NCI-H1930 (cell line): ENCODE measurements at regions not wholly inside any gene's neighbourhood (a gene's known extent, or its start where the extent isn't known, plus 50 kb on each side); places are given as distances from the start of the nearest gene placed in this dataset.
A peak's percentile ranks its signal among the peaks of the same experiment; 100 is the strongest.

Experiments
- DNase-seq, 2 experiments: peaks; one replicate each; lab custom pipeline; 2025; lab: John Stamatoyannopoulos, UW

DNA sequence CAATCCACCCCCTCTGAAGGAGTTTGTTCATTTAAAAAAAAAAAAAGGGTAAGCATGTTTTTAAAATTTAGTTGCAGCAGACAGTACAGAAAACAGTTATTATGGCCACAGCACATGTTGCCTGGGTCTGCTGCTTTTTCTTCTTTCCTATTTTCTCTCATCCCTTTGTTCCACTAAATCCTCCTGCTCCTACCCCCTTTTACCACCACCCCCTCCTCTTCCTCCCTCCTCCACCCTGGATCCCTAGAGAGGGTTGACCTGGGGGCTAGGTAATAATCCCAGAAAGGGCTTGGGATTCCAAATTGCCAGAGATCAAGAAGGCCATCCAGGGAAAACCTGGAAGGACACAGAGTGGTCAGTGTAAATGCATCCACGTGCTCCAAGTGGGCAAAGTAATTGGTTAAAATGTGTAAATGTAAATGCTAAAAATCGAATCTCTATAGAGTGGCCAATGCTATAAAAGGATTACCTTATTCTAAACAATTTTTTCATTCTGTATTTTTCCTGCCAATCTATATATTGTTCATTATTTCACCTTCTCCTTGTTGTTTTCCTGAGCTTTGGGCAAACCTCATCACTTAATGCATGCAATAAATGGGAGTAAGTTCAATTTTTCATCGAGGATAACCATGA, 89.0 kb upstream of the PIK3CG start:
- no peak for DNase-seq

DNA sequence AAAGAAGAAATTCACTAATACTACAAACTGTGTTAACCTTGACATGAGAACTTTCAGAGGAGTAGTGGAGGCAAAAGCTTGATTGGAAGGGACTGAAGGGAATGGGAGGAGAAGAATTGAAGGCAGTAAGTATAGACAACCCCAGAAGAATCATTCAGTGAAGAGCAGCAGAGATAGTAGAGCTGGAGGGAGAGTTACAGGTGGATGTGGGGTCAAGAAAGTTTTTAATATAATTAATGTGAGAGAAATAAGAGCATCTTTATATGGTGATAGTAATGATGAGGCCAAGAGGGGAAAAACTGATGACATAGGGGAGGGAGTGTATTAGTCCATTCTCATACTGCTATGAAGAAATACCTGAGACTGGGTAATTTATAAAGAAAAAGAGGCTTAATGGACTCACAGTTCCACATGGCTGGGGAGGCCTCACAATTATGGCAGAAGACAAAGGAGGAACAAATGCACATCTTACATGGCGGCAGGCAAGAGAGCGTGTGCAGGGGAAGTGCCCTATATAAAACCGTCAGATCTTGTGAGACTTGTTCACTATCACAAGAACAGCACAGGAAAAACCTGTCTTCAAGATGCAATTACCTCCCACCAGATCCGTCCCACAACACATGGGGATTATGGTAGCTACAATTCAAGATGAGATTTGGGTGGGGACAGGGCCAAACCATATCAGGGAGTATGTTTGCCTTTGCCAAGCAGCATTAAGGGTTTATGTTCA, 88.3 kb upstream of the PIK3CG start:
- no peak for DNase-seq

DNA sequence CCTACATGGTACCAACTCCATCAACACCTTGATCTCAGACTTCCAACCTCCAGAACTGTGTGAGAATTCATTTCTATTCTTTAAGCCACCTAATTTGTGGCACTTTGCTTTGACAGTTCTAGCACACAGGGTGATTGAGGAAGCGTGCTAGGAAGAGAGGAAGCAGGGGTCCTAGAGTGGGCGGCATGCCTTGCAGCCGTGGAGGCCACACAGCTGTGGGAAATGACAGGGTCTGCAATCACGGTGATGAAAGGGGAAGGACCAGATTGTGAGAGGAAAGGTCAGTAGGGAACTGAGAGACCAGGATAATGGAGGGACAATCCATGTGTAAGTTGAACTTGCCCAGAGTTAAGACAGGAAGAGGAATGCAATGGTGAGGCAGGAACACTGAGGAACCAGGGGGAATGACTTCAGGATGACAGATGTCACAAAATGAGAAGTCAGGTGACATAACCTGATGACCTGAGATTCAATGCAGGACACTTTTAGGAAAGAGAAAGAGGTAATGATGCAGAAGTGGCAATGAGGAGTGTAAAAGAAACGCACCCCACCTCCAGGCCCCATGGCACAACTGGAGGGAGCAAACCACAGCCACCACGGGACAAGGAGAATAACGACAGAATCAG, 87.3 kb upstream of the PIK3CG start:
- DNase-seq = no peak

DNA sequence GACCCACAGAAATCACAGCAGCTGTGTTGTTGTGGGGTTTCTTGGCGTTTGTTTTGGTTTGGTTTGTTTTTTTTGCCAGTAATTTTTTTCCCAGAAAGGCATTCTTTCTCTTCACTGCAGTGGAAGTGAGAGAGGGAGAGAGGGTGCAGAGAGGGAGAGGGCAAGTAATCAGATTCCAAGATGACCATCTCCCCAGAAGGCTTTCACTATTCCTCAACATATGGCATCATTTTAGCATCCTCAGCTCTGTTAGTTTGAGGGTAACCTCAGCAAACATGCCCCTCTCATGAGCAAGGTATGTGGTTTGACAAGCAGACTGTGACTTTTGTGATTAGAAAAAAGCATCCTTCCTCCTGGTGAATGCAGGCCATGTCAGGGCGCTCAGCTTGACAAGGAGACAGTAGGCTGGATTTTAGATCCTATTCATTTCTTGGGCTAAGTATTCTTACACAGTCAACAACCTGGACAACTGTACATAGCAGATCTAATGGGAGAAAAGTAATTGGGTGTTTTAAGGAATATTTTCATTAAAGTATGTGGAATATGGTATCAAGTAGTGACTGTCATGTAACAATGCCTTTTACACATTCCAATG, 86.3 kb upstream of the PIK3CG start:
- DNase-seq = no peak

DNA sequence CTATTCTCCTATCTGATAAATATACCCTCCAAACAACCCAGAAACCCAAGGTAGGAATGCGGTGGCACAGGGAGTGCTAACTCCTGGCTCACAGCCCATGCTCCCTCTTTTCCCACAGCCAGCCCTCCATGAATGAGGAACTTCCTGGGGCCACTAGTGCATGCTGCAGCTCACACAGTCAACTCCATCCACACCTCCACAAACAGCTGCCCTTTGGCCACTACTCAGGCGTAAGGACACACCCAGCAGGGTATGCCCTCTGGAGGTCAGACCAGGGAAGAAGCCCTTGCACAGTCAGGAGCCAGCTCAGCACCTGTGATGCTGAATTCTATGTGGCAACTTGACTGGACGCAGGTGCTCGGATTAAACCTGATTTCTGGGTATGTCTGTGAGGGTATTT, 85.2 kb upstream of the PIK3CG start:
- no peak for DNase-seq

DNA sequence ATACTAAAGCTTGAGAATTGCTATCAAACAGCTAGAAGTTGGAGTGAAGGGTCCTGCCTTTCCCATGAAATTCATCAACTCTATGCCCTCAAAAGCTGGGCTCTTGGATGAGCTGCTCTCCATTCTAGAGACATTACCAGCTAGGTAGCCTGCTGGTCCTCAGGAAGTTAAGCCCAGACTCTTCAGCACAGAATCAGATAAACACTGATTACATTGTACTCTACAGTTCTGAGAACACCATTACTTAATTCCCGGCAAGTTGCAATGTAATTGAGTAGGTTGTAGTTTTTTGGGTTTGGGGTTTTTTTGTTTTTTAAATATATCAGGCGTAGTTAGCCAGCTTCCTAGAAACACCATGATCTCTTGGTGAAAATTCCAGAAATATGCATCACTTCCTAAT, 84.1 kb upstream of the PIK3CG start:
- DNase-seq = no peak

DNA sequence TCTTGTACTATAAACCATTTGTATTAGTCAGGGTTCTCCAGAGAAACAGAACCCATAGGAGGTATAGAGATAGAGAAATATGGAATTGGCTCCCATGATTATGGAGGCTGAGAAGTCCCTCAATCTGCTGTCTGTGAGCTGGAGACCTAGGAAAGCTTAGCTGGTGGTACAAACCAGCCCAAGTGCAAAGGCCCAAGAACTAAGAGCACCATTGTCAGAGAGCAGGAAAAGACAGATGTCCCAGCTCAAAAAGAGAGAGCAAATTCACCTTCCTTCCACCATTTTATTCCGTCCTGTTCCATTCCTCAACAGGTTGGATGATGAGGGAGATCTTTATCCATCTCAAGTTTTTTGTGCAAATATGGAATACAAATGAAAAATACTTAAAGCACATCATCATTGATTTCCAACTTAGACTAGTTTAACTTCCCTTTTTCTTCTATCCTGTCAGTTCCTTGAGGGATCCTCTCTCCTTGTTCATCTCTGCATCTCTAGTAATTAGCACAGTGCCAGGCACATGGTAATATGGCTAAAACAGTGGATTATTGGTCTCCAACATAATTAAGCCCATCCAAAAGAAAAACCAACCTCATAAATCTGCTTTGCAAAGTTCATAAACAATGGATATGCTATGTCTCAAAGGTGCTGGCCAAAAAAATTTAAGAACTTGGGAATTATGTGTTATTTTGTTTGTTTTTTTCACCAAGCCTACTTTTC, 83.1 kb upstream of the PIK3CG start:
- no peak for DNase-seq

DNA sequence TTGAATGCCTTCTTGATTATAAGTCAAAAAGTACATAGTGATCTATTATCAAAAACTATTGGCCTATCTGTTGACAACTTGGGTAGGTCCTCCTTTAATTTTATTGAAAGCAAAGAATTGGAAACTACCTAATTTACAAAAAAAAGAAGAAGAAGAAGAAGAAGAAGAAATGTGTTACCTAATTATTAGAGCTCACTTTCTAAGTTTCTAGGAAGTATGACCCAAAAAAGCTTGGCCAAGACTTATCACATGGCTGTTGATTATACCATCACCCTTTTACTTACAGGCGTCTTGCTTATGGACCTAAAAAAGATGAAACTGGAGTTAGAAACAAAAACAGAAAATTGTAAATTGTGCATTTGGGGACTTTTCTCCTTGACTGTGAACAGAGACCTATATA, 81.8 kb upstream of the PIK3CG start:
- DNase-seq = no peak

DNA sequence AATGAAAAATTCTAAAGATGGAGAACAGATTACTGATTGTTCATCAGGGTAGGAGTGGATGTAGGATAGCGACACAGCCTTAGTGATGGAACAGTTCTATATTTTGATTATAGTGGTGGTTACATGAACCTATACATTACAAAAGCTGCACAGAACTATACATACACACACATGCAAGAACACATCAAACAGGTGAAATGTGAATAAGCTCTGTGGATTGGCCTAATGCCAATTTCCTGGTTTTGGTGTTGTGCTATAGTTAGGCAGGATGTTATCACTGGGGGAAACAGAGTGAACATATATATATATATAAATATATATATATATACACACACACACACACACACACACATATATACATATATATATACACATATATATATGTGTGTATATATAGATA, 76.4 kb upstream of the PIK3CG start:
- no peak for DNase-seq

DNA sequence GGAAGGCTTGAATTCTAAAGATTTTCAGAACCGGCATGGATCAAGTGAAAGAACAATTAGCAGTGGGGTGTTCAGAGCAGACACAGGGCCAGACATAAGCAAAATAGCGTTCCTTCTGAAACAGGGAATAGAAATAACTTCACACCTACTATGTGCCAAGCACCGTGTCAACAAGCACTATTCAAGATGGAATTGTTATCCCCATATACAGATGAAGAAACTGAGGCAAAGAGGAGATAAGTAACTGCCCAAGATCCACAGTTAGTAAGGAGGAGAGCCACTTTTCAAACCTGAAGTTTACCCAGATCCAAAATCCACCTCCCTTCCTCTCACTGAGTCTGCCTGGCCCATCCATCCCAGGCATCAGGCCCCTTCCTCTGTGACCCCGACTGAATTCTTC, 73.6 kb upstream of the PIK3CG start:
- DNase-seq = no peak

DNA sequence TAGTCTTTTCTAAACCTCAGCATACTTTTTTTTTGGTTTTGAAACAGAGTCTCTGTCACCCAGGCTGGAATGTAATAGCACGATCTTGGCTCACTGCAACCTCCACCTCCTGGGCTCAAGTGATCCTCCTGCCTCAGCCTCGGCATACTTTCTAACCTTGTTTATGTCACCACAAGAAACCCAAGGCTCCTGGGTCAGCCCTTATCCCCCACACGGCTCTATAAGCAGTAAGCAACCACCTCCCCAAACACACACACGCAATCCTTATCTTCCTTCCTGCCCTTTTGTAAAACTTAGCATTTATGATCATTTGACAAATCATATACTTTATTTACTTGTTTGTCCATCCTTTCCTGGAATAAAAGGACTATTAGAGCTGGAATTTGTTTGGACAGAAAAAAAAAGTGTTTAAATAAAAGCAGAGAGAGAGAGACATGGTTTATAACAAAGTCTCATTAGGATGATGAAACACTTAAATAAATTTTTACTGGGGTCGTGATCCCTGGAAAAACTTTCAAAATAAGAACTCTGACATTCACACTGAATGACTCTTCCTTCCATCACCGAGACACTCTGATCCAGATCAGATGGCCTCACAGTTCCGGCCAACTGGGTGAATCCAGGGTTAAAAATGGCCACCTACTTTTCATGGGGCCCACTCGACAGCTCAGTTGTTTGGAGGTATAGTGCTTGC, 72.7 kb upstream of the PIK3CG start:
- no peak for DNase-seq

DNA sequence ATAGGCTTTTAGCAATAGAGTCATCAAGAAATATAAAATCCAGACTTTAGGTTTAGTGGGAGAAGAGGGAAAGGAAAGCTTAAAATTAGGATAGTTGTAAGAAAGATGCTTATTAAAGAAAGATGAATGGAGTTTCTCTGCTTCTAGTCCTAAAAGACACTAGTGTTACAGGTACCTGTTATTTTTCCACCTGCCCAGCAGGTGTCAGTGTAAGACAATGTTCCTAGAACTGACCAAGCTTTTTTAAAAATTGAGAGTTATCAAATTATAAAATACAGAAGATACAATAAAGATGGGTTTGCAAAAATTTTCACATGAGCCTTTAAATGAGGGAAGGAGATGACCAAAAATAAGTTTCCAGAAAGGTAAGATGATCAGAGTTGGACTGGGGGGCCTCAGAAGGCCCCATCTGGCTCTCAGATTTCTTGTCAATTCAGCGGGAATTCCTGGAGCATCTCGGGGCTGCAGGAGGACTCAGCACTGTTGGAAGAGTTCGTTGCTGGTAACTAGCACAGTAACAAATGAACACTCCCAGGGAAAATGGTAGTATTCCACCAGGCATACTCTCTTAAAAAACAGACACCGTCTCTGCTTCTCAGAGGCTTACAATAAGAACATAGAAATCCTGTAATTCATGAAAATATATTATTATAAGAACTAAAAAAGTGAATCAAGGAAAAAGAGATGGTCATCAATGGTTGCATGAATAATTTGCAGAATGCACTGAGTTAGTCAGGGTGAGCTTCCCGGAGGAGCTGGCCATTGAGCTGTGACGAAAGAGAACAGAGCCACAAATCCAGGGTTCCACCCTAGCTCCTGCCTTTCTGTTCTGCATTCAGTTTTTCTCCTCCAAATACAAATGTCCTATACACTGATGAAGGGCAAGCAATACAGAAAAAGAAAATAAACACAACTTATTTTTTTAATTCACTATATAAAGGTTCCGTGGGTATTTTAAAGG, 71.8 kb upstream of the PIK3CG start:
- DNase-seq = peak in 1 of 2 experiments; percentile 38

DNA sequence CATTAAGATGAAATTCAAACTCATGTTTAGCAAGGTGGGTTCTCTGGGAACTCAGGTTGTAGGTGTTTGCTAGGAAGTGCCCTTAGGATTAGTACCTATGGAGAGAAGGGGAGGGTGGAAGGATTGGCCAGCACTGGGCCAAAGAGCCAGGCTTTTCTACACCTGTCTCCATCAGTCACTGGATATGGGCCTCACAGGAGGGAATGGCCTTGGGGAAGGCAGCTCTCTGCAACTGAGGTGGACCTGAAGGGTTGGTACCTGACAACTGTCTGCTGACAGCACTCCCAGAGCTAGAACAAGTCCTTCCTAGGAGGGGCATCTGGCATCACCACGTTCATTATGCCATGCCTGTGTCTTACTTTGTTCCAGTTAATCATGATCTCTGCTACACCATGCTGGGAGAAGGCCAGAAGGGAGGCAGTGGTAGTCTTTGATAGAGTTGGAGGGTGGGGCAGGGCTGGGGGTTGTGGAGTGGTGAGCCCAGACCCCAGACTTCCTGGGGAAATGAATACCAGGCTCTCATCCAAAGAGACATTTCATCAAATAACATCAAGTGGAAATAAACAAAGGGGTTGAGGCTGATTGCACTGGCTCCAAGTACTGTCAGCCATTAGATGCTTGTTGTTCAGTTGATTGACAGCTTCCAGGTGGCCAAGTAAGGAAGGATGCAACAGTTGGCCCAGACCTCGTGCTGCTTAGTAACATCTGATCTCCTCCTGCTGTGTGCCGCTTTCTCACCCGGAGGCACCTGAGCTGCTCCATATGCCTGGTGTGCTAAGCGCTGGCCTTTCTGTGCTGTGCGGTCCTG, 70.6 kb upstream of the PIK3CG start:
- no peak for DNase-seq

DNA sequence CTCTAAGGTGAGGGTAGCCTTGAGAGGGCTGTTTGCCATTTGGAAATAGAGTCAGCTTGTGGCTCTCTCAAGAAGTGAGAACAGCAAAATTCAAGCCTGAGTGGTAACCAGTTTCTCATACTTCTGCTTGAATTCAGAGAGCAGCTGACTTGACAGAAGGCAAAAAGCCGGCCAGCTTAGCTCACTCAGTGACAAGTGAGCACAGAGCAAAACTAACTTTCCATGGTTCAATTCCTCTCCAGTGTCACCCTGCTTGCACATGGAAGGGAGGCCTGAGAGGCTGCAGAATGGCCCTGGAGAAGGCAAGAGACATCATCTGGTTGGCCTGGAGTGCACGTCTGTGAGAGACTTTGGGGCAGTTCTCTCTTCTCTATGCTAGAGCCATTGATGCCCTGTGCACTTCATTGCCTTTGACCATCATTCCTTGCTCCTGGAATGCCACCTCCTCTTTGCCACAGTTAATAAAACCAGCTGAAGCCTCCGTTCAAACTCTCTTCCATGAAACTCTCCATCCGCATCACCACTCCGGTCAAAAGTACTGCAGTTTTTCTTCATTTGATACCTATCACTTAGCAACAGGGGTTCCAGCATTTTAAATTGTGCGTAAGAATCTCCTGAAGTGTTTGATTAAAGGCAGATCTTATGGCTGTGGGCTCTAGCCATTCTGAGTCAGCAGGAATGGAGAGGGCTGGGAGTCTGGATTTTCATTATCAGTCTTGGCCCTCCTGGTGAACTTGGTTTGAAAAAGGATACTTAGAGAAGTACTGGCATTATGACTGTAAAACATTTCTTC, 69.8 kb upstream of the PIK3CG start:
- no peak for DNase-seq

DNA sequence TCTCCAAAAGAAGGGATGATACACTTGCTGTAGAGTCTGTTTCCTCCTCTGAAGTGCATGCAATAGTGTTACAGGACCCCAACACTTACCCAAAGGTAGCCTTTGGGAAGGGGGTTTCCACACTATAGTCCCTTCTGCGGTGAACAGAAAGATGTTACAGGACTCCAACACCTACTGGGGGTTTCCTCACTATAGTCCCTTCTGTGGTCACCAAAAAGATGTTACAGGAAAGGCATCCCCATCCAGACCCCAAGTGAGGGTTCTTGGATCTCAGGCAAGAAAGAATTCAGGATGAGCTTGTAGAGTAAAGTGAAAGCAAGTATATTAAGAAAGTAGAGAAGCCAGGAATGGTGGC, 69.2 kb upstream of the PIK3CG start:
- no peak for DNase-seq

DNA sequence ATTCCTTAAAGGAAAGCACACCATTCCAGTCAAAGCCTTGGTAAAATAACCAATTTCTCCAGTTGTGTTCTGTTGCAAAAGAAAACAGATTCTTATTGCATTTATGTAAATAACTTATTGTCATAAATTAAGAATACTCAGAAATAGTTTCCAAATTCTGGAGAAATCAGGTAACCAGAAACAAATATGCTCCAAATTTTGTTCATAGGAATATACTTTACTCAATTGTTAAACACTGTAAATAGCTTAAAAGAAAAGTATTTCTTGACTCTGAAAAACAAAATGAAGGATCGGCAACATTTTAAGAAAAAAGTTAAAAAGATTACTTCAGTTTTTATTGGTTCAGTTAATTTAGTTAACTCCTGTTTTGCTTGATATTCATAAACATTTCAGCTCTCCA, 67.1 kb upstream of the PIK3CG start:
- DNase-seq = no peak

DNA sequence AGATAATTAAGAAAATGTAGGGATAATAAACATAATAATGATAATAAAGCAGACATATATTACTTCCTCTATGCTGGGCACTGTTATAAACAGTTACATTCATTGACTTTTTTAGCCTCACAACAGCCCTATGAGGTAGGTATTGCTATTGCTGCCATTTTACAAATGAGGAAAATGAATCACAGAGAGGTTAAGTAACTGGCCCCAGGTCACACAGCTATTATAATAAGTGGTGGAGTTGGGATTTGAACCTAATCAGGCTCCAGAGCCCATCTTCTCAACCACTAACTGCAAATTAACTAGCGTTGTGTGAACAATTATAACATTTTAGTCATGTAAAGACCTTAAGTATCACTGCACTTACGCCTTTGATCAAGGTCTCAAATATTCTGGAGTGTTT, 62.5 kb upstream of the PIK3CG start:
- DNase-seq = no peak

DNA sequence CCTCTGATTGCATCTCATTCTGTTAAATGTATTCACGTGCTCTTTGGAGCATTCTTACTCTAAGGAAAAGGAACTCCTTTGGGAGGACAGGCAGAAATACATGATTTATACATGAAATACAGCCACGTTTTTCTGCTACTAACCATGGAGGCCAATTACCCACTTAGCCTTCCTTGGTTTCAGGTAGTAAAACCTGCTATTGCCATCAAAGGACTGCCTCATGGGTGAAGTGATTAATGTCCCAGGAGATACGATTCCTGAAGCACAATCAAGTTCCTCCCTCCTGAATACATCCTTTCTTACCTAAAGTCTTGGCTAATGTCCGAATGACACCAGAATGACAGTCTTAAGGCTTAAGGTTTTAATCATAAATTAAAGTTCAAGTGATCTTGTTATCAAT, 58.5 kb upstream of the PIK3CG start:
- DNase-seq = peak in 1 of 2 experiments; percentile 18

DNA sequence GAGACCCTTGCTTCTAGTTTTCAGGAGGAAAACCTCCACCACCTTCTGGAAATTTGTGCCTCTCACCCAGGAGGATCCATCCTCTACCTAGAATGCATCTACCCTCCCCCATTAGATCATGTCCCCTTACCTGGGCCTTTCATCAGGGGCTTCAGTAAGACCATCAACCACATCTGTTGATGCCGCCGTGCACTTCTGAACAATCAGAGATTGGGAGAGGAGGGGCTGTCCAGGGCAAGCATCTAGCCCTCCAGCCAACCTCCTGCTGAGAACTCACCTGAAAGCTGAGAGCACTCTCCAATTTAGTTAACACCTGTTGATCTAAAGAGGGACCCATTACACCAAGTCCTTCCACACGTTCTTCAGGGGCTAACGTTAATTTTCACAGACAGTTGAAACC, 57.6 kb upstream of the PIK3CG start:
- DNase-seq = no peak
